ENCODE measurements at regions not wholly inside any gene's neighbourhood (a gene's known extent, or its start where the extent isn't known, plus 50 kb on each side); places are given as distances from the start of the nearest gene placed in this dataset.

DNA sequence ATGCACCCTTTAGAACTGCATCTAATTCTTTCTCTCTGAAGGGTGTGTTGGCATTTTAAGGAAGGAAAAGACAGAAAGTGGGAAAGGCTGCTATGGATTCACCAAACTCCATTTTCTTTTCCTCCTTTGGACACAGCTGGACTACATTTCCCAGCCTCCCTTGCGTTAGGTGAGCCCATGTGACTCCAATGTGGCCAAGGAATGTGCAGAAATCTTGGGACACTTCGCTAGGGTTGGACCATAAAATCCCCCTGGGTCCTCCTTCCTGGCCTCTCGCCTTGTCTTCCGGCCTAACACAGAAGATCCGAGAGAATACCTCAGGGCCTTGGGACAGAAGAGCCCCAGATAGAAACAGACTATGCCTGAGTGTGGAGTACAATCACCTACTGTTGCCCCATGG, 56.3 kb downstream of the ABCC12 start:
- H3K4me1 ChIP-seq = no peaks in the 10 kb centered on the region
- TF ChIP-seq, protein P1, sequence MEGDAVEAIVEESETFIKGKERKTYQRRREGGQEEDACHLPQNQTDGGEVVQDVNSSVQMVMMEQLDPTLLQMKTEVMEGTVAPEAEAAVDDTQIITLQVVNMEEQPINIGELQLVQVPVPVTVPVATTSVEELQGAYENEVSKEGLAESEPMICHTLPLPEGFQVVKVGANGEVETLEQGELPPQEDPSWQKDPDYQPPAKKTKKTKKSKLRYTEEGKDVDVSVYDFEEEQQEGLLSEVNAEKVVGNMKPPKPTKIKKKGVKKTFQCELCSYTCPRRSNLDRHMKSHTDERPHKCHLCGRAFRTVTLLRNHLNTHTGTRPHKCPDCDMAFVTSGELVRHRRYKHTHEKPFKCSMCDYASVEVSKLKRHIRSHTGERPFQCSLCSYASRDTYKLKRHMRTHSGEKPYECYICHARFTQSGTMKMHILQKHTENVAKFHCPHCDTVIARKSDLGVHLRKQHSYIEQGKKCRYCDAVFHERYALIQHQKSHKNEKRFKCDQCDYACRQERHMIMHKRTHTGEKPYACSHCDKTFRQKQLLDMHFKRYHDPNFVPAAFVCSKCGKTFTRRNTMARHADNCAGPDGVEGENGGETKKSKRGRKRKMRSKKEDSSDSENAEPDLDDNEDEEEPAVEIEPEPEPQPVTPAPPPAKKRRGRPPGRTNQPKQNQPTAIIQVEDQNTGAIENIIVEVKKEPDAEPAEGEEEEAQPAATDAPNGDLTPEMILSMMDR (IDR thresholded peaks at IDR 0.05) = no peak
- ATAC-seq (no peak), DNase-seq (no peak)
- H3K4me3 ChIP-seq = no peak overlapping the region
- no peak overlapping the region for H3K27ac ChIP-seq
- H3K36me3 ChIP-seq = no peaks in the 10 kb centered on the region
- no peaks in the 10 kb centered on the region for H3K9me3 ChIP-seq
- intact Hi-C loops (cut with DNase I) = no loop called here
- no peaks in the 10 kb centered on the region for H3K27me3 ChIP-seq

DNA sequence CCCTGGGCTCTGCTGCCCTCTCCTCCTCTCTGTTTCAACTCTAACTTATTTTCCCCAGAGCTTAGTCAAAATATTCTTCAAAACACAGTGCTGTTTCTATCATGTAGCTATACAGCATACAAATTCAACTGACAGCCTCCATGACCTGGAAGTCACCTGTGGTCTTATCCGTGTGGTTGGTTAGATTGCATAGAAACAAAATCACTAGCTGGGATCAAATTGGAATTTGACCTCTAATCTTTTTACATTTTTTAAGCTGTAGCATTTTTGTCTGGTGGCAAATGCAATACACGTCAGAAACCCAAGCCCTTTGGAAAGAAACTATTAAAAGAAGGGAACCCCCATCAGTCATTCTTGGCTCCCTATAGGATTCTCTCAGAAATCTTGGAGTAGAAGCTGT, 57.3 kb downstream of the ABCC12 start:
- no peak for ATAC-seq
- intact Hi-C loops (cut with DNase I) = no loop called here

DNA sequence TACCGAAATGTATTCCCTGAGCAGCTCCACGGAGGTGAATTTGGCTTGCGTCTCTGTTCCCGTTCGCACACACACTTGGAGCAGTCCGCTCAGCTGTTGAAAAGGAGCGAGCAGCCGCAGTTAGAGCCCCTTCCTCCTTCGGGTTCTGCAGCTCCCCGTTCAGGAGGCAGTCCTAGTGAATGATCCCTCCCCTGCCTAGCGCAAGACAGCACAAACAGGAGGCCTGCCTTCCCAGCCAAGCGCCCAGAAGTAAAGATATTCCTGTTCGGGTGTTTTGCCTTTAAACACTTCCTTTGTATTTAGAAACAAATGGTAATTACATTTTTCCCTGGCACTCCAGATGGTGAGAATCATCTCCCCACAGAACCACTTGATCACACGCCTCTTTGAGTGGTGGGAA, 64.7 kb downstream of the ABCC12 start:
- TF ChIP-seq, protein P1 (IDR thresholded peaks at IDR 0.05) = no peak
- H3K4me3 ChIP-seq = no peak overlapping the region
- no peaks in the 10 kb centered on the region for H3K27me3 ChIP-seq
- intact Hi-C loops (cut with DNase I) = no loop called here
- DNase-seq = no peak
- H3K36me3 ChIP-seq = no peaks in the 10 kb centered on the region
- H3K9me3 ChIP-seq = no peaks in the 10 kb centered on the region
- H3K4me1 ChIP-seq = no peaks in the 10 kb centered on the region
- no peak overlapping the region for H3K27ac ChIP-seq
- no peak for ATAC-seq

More for the DNA sequence above, 57.3 kb downstream of the ABCC12 start:
- no peak for DNase-seq
- Histone ChIP-seq H3K27ac (no peak overlapping the region), H3K36me3 (no peaks in the 10 kb centered on the region), H3K4me1 (no peaks in the 10 kb centered on the region), H3K27me3 (no peaks in the 10 kb centered on the region), H3K9me3 (no peaks in the 10 kb centered on the region), H3K4me3 (no peak overlapping the region)
- TF ChIP-seq, protein P1 (IDR thresholded peaks at IDR 0.05) = no peak

DNA sequence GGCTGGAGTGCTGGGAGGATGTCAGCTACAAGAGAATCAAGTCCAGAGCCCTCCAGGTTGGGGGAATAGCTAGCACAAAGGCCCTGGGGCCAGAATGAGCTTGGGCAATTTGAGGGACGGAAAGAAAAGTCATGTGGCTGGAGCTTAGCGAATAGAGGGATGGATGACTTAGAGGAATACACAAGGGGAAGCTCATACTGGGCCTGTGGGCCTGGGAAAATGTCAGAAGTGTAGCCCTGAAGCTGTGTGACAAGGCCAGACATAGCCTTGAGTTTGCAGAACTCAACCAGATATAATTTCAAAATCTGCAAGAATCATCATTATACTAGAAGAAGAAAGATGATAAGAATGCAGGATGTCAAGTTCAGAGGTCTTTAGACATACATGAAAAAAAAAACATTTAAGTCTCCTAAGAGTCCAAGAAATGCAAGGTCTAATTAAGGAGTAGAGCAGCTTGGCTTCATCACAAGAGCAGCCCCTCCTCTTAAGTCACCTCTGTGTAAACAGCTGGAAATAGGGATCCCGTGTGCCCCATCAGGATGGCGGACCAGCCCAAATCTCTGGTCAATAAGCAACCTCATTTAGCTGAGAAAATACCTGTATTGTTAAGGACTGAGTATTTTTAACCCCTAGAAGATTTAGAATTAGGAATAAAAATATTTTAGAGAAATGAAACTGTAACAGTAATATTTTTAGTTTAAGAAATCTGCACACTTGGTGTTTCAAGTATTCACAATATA, 66.6 kb downstream of the ABCC12 start:
- no peak for ATAC-seq

DNA sequence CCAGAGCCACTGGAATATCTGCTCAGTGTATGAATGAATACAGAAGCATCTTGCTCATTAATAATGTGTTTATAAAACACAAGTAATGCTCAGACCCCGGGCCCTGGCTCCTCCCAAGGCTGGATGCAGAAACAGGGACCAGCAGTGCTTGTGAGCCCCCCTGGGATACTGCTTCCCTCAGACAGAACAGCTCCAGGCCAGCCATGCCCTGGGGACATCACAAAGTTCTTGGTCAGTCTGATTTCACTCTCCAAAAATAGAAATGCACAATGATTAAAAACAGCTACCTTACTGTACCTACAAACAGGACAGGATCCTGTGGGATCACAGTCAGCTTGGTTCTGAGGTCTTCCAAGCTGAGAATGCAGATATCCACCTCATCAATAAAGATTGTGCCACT, 68.2 kb downstream of the ABCC12 start:
- Histone ChIP-seq H3K27ac (no peak overlapping the region), H3K9me3 (no peaks in the 10 kb centered on the region), H3K27me3 (no peaks in the 10 kb centered on the region), H3K36me3 (no peaks in the 10 kb centered on the region), H3K4me1 (no peaks in the 10 kb centered on the region), H3K4me3 (no peak overlapping the region)
- intact Hi-C loops (cut with DNase I) = no loop called here
- TF ChIP-seq, protein P1 (IDR thresholded peaks at IDR 0.05) = no peak
- ATAC-seq = no peak
- DNase-seq = no peak

More for the DNA sequence above, 66.6 kb downstream of the ABCC12 start:
- no peaks in the 10 kb centered on the region for H3K36me3 ChIP-seq
- no peak overlapping the region for H3K4me3 ChIP-seq
- no peak overlapping the region for H3K27ac ChIP-seq
- H3K9me3 ChIP-seq = no peaks in the 10 kb centered on the region
- TF ChIP-seq, protein P1 (IDR thresholded peaks at IDR 0.05) = no peak
- no peak for DNase-seq
- no peaks in the 10 kb centered on the region for H3K27me3 ChIP-seq
- H3K4me1 ChIP-seq = no peaks in the 10 kb centered on the region
- intact Hi-C loops (cut with DNase I) = no loop called here

DNA sequence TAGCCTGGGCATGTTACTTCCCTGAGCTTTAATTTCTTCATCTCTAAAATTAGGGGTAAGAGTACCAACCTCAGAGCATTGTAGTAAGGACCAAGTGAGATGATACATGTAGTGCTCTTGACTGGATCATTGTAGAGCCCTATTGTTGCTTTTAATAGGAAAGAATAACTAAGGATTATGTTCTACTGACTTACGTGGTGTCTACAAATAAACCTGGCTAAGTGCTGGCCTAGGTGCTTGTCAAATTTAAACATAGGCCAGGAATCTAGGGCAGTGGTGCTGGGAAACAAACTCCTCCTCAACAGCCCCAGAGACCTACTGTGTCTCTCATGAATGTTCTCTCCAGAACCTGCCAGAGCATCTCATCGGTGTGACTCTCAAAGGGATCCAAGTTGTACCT, 69.4 kb downstream of the ABCC12 start:
- intact Hi-C loops (cut with DNase I) = no loop called here
- no peaks in the 10 kb centered on the region for H3K9me3 ChIP-seq
- no peak overlapping the region for H3K4me3 ChIP-seq
- H3K4me1 ChIP-seq = no peaks in the 10 kb centered on the region
- H3K27me3 ChIP-seq = no peaks in the 10 kb centered on the region
- DNase-seq (no peak), ATAC-seq (no peak)
- no peak overlapping the region for H3K27ac ChIP-seq
- TF ChIP-seq, protein P1 (IDR thresholded peaks at IDR 0.05) = no peak
- H3K36me3 ChIP-seq = no peaks in the 10 kb centered on the region
